IPS-18c (cell line): ENCODE measurements at regions not wholly inside any gene's neighbourhood (a gene's known extent, or its start where the extent isn't known, plus 50 kb on each side); places are given as distances from the start of the nearest gene placed in this dataset.

Experiments used
- H3K4me3 ChIP-seq: 2 replicates; pipeline ENCODE4 v1.7.0; 2013; ENCODE audit warnings: low read depth, mild to moderate bottlenecking, low read length, moderate library complexity; ENCODE audit not compliant: insufficient read depth
- H3K9me3 ChIP-seq: one replicate; pipeline ENCODE4 v1.6.1; 2013; ENCODE audit warnings: mild to moderate bottlenecking, low read length, moderate library complexity; ENCODE audit not compliant: control insufficient read depth, insufficient read depth

- Histone ChIP-seq H3K4me3 (no peak overlapping the region), H3K9me3 (no peaks in the 10 kb centered on the region)
These were observed 84.8 kb downstream of the ADCYAP1 start for GRCh38 chr18:989425-989824.

GRCh38 chr18:990197-990596 lies 85.5 kb downstream of the ADCYAP1 start:
- Histone ChIP-seq H3K9me3 (peaks cover 3% of the 10 kb centered on the region), H3K4me3 (no peak overlapping the region)

DNA sequence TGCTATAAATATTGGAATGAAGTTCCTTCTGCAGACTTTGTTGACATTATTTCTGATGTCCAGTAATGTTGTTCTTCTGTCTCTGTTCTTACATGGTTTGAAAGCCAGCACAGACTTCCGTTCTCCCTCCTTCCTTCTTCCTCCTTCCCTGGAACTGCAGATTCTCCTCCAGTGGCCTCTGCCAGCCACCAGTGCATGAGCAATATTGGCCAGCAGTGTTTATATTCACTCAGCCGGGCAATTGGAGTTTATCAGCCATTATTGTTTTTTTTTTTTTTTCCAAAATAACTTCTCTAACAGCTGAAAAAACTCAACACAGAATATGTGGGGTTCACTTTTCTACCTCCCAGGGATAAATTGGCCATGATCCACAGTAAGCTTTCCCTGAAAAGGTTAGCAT lies 86.8 kb downstream of the ADCYAP1 start:
- H3K9me3 ChIP-seq = peaks cover 3% of the 10 kb centered on the region

GRCh38 chr18:993560-993959 lies 88.9 kb downstream of the ADCYAP1 start:
- no peak overlapping the region for H3K4me3 ChIP-seq
- H3K9me3 ChIP-seq = peaks cover 3% of the 10 kb centered on the region

More for the DNA sequence above, 86.8 kb downstream of the ADCYAP1 start:
- H3K4me3 ChIP-seq = no peak overlapping the region

GRCh38 chr18:995629-996028 lies 91.0 kb downstream of the ADCYAP1 start:
- H3K4me3 ChIP-seq = no peak overlapping the region
- peaks cover 3% of the 10 kb centered on the region for H3K9me3 ChIP-seq

DNA sequence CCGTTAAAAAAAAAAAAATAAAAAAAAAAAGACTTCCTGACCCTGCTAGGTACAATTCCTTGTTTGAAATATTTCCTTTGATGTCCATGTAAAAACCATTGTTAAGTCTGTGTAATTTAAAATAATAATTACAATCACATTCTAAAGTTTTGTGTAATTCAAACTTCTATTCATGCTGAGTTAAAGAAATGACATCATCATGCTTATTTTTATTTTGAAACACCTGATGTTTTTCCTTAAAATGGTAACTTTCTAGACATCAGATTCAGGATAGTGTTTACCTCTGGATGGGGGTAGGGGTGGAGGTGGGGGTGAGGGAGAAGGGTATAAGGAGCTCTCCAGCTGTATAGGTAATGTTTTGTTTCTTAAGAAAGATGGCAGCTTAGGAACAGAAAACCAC lies 92.8 kb downstream of the ADCYAP1 start:
- peaks cover 3% of the 10 kb centered on the region for H3K9me3 ChIP-seq
- H3K4me3 ChIP-seq = no peak overlapping the region

DNA sequence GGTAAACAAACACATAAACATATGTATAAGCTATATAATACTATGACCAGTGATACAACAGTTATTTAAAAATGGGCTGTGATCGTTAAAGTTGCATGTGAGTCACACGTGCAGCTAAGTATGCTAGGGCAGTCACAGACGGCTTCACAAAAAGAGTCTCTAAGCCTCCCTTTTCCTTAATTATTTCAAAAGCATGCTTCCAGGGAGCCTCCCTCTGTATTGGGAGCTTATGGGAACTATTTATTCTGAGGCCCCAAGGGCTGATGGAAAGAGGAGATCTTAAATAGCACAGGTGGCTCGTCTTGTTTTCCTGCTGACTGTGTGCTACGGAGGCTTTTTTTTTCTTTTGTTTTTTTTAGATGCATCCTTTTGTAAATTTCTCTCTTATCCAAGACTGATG lies 94.3 kb downstream of the ADCYAP1 start:
- H3K9me3 ChIP-seq = peaks cover 3% of the 10 kb centered on the region
- H3K4me3 ChIP-seq = no peak overlapping the region

- no peaks in the 10 kb centered on the region for H3K9me3 ChIP-seq
These were observed 98.0 kb downstream of the ADCYAP1 start for GRCh38 chr18:1002653-1003178.

DNA sequence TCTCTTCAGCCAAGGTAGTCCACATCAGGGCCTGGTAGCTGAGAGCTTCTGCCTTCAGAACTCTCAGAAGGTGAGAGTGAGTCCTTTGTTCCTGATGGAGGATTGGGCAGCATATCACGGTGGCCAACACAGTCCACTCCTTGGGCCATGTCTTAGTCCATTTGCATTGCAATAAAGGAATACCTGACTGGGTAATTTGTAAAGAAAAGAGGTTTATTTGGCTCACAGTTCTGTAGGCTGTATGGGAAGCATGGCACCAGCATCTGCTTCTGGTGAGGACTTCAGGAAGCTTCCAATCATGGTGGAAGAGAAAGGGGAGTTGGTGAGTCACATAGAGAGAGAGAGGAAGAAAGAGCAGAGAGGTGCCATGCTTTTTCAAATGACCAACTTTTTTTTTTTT lies 98.8 kb downstream of the ADCYAP1 start:
- H3K4me3 ChIP-seq = no peak overlapping the region
- H3K9me3 ChIP-seq = no peaks in the 10 kb centered on the region

More at GRCh38 chr18:1002653-1003178, 98.0 kb downstream of the ADCYAP1 start:
- no peak overlapping the region for H3K4me3 ChIP-seq

DNA sequence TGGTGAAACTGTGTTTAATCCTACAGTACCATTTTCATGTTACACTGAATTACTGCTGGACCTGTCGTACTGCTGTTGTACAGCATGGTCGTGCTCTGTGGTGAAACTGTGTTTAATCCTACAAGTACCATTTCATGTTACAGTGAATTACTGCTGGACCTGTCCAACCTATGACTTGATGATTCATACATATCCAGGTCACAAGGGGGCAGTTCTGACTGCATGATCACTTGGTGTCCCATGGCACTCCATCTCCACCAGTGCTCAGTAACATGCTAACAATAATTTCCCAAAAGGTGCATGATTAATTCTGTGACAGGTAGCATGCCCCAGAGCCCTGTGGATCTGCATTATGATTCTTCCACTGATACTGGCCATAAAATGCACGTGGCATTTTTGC lies 101.6 kb downstream of the ADCYAP1 start:
- no peak overlapping the region for H3K4me3 ChIP-seq
- no peaks in the 10 kb centered on the region for H3K9me3 ChIP-seq

DNA sequence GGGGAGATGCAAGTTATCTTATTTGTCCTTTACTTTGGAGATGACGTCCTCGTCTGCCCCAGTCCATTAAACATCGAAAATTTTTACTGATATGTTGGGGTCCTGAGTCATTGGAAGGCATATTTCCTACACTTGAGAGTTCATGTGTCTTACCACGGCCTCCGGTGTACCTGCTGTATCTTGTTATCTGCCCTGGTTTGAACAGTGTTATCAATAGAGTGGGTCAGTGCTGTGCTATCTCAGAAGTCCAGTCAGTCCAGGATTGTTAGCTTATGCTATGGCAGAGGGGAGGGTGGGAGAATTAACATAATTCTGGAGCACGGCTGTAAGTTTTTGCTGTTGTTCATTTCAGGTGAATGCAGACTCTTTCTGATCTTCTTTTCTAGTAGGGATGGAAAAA lies 102.3 kb downstream of the ADCYAP1 start:
- H3K9me3 ChIP-seq = no peaks in the 10 kb centered on the region
- H3K4me3 ChIP-seq = no peak overlapping the region

- Histone ChIP-seq H3K9me3 (no peaks in the 10 kb centered on the region), H3K4me3 (no peak overlapping the region)
These were observed 106.7 kb downstream of the ADCYAP1 start for GRCh38 chr18:1011349-1011748.

DNA sequence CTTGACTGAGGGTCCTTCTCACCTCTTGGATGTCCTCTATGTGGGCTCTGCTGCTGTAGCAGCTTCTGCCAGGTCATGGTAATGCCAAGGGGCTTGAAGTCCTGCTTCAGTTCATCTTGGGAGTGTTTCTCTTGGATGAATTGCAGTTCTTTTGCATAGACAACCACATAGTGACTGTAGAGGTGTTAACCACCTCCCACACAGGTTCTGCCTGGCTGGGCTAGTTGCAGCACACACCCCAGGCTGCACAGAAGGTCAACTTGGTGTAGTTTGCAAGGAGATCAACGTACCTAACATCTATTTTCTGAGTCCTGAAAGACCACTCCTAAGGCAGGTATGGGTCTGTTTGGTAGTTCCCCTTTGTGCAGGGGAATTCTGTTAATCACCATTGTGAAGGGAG lies 108.1 kb downstream of the ADCYAP1 start:
- no peaks in the 10 kb centered on the region for H3K9me3 ChIP-seq
- H3K4me3 ChIP-seq = no peak overlapping the region

GRCh38 chr18:1013951-1014350 lies 109.3 kb downstream of the ADCYAP1 start:
- H3K4me3 ChIP-seq = no peak overlapping the region
- H3K9me3 ChIP-seq = no peaks in the 10 kb centered on the region

DNA sequence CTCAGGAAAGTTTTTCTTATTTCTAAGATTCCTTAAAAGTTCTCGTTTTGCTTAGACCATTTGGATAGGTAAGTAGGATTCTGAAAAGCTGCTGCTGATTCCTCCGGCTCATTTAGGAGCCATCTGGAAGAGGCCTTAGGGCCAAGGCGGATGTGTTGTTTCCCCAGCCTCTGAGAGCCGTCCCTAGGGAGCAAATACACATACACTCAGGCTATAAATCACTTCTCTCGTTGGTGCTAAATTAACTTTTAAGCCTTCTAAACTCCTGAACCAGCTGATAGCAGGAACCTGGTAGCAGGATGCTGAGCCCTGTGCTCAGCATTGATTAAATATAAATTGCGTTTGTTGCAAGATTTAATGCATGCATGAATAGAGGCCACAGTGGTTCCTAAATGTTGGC lies 109.8 kb downstream of the ADCYAP1 start:
- Histone ChIP-seq H3K4me3 (no peak overlapping the region), H3K9me3 (no peaks in the 10 kb centered on the region)

GRCh38 chr18:1014951-1015624 lies 110.4 kb downstream of the ADCYAP1 start:
- no peak overlapping the region for H3K4me3 ChIP-seq
- no peaks in the 10 kb centered on the region for H3K9me3 ChIP-seq

- no peaks in the 10 kb centered on the region for H3K9me3 ChIP-seq
- H3K4me3 ChIP-seq = no peak overlapping the region
These were observed 111.1 kb downstream of the ADCYAP1 start for GRCh38 chr18:1015777-1016176.

GRCh38 chr18:1017227-1018058 lies 112.8 kb downstream of the ADCYAP1 start:
- Histone ChIP-seq H3K4me3 (no peak overlapping the region), H3K9me3 (no peaks in the 10 kb centered on the region)
